ENCODE measurements at regions not wholly inside any gene's neighbourhood (a gene's known extent, or its start where the extent isn't known, plus 50 kb on each side); places are given as distances from the start of the nearest gene placed in this dataset.
"Not testable (repeated sequence)": the region's sequence is repeated elsewhere in the genome, so short reads cannot be mapped to it uniquely, and the experiment has no call there.

GRCh38 chr5:96177303-96177869, 215.7 kb upstream of the ELL2 start:
- no peak for TF ChIP-seq CTCF (IDR thresholded peaks at IDR 0.05; ENCODE audit: insufficient read depth, low read length, missing control alignments)
- peak; percentile 31 for DNase-seq (ENCODE audit: low read depth, low spot score)
- no peak overlapping the region for H3K4me3 ChIP-seq (ENCODE audit: low read depth, low read length)
- CTCF ChIA-PET, result interaction anchor here (1.2 to 1.4 kb wide), 4 partner anchors 11 to 166 kb away, joined by 3 to 4 read pairs (median 4); no protein-coding TSS in a partner anchor
- POLR2A ChIA-PET, result interaction anchor here (0.8 kb wide), 1 partner anchor 35 kb away, joined by 3 read pairs; no protein-coding TSS in a partner anchor

GRCh38 chr5:96176022-96176421, 214.4 kb upstream of the ELL2 start:
- POLR2A ChIA-PET, result no interaction called here
- no peak for DNase-seq (ENCODE audit: low read depth, low spot score)
- CTCF ChIA-PET, result interaction anchor here (1.2 to 3.1 kb wide), 3 partner anchors 10 to 167 kb away, joined by 4 to 12 read pairs (median 4); no protein-coding TSS in a partner anchor
- no peak overlapping the region for H3K4me3 ChIP-seq (ENCODE audit: low read depth, low read length)
- TF ChIP-seq CTCF (IDR thresholded peaks at IDR 0.05; ENCODE audit: insufficient read depth, low read length, missing control alignments), result no peak

GRCh38 chr5:96175090-96175489, 213.4 kb upstream of the ELL2 start:
- ChIA-PET POLR2A (no interaction called here), CTCF (interaction anchor here (0.9 to 3.1 kb wide), 2 partner anchors 111 to 161 kb away, joined by 3 to 12 read pairs; no protein-coding TSS in a partner anchor)
- no peak for TF ChIP-seq CTCF (IDR thresholded peaks at IDR 0.05; ENCODE audit: insufficient read depth, low read length, missing control alignments)
- H3K4me3 ChIP-seq (ENCODE audit: low read depth, low read length), result no peak overlapping the region
- DNase-seq (ENCODE audit: low read depth, low spot score), result no peak

- ChIA-PET CTCF (interaction anchor here (1.6 to 3.1 kb wide), 2 partner anchors 12 to 163 kb away, joined by 3 to 12 read pairs; no protein-coding TSS in a partner anchor), POLR2A (no interaction called here)
- DNase-seq (ENCODE audit: low read depth, low spot score), result no peak
- TF ChIP-seq CTCF (IDR thresholded peaks at IDR 0.05; ENCODE audit: insufficient read depth, low read length, missing control alignments), result no peak
- no peak overlapping the region for H3K4me3 ChIP-seq (ENCODE audit: low read depth, low read length)
Measured at GRCh38 chr5:96173366-96173765, 211.7 kb upstream of the ELL2 start.

GRCh38 chr5:96172436-96172835, 210.8 kb upstream of the ELL2 start:
- DNase-seq (ENCODE audit: low read depth, low spot score), result peak; percentile 69
- no peak for TF ChIP-seq CTCF (IDR thresholded peaks at IDR 0.05; ENCODE audit: insufficient read depth, low read length, missing control alignments)
- no peak overlapping the region for H3K4me3 ChIP-seq (ENCODE audit: low read depth, low read length)
- CTCF ChIA-PET, result no interaction called here
- POLR2A ChIA-PET, result no interaction called here

GRCh38 chr5:96171973-96172372, 210.3 kb upstream of the ELL2 start:
- DNase-seq (ENCODE audit: low read depth, low spot score); CTCF ChIA-PET; H3K4me3 ChIP-seq (ENCODE audit: low read depth, low read length); POLR2A ChIA-PET: not testable (repeated sequence)

GRCh38 chr5:96170481-96171125, 209.0 kb upstream of the ELL2 start:
- H3K4me3 ChIP-seq (ENCODE audit: low read depth, low read length); DNase-seq (ENCODE audit: low read depth, low spot score); POLR2A ChIA-PET; CTCF ChIA-PET: not testable (repeated sequence)

GRCh38 chr5:96168833-96169232, 207.2 kb upstream of the ELL2 start:
- H3K4me3 ChIP-seq (ENCODE audit: low read depth, low read length); CTCF ChIA-PET; DNase-seq (ENCODE audit: low read depth, low spot score); POLR2A ChIA-PET: not testable (repeated sequence)

All from AG04449 (cell line).